HepG2 (cell line): ENCODE measurements at regions not wholly inside any gene's neighbourhood (a gene's known extent, or its start where the extent isn't known, plus 50 kb on each side); places are given as distances from the start of the nearest gene placed in this dataset.

Source experiments
- ATF1 ChIP-seq: IDR thresholded peaks from 2 replicates; pipeline ENCODE4 v1.6.1; 2016; ENCODE audit warnings: mild to moderate bottlenecking, control low read depth
- CEBPB ChIP-seq: IDR thresholded peaks from 2 replicates; pipeline ENCODE4 v1.6.1; 2011; ENCODE audit warnings: low read depth, low read length, improper control_type of control experiment, borderline replicate concordance
- CREB1 ChIP-seq, 2 experiments: fragments of 450-650 bp in 1 of 2; IDR thresholded peaks; 2 replicates each; pipeline ENCODE4 v1.6.1; 2016 to 2017; ENCODE audit warnings: control low read depth in 1 of 2, mild to moderate bottlenecking in 1 of 2, missing compliant biosample characterization in 1 of 2, missing genetic modification characterization in 1 of 2
- FLYWCH1 ChIP-seq: sonication (generic); formaldehyde crosslinking; IDR thresholded peaks from 2 replicates; pipeline ENCODE4 v1.8.1; 2023; ENCODE audit warnings: mild to moderate bottlenecking, missing genetic modification reagents
- FOSL2 ChIP-seq: sonication (generic); formaldehyde crosslinking; IDR thresholded peaks from 2 replicates; pipeline ENCODE4 v1.4.0; 2020; ENCODE audit warnings: missing genetic modification reagents
- FOXO1 ChIP-seq: sonication (generic); formaldehyde crosslinking; IDR thresholded peaks from 2 replicates; pipeline ENCODE4 v1.4.0; 2020; ENCODE audit warnings: missing genetic modification reagents
- IRF2 ChIP-seq: IDR thresholded peaks from 2 replicates; pipeline ENCODE4 v1.6.1; 2018; ENCODE audit warnings: missing genetic modification reagents, missing compliant biosample characterization
- KAT2B ChIP-seq: fragments of 150-350 bp; IDR thresholded peaks from 2 replicates; pipeline ENCODE4 v1.6.1; 2014; ENCODE audit warnings: low read depth, low read length, borderline replicate concordance
- KDM1A ChIP-seq: IDR thresholded peaks from 2 replicates; pipeline ENCODE4 v1.6.1; 2016; ENCODE audit warnings: missing compliant biosample characterization
- MED1 ChIP-seq: sonication (generic); formaldehyde crosslinking; IDR thresholded peaks from 2 replicates; pipeline ENCODE4 v1.4.0; 2020; ENCODE audit warnings: missing genetic modification reagents
- MIER2 ChIP-seq: IDR thresholded peaks from 2 replicates; pipeline ENCODE4 v1.6.1; 2016; ENCODE audit warnings: missing biosample characterization, missing genetic modification reagents
- NFKB2 ChIP-seq: sonication (generic); formaldehyde crosslinking; IDR thresholded peaks from 2 replicates; pipeline ENCODE4 v1.4.0; 2020; ENCODE audit warnings: missing genetic modification reagents, borderline replicate concordance
- NR1H2 ChIP-seq: sonication (generic); formaldehyde crosslinking; IDR thresholded peaks from 2 replicates; pipeline ENCODE4 v1.8.1; 2022; ENCODE audit warnings: low read depth, missing genetic modification reagents, borderline replicate concordance
- PCBP1 ChIP-seq: fragments of 200-400 bp; formaldehyde crosslinking; IDR thresholded peaks from 2 replicates; pipeline ENCODE4 v1.6.1; 2017; ENCODE audit warnings: mild to moderate bottlenecking, low read depth, low read length, borderline replicate concordance
- POGZ ChIP-seq: sonication (generic); formaldehyde crosslinking; IDR thresholded peaks from 2 replicates; pipeline ENCODE4 v1.4.0; 2020; ENCODE audit warnings: mild to moderate bottlenecking, missing genetic modification reagents
- PPARG ChIP-seq: conservative IDR thresholded peaks from 2 replicates; pipeline ENCODE4 v1.6.1; 2016; ENCODE audit warnings: missing biosample characterization, missing genetic modification reagents
- RXRB ChIP-seq: IDR thresholded peaks from 2 replicates; pipeline ENCODE4 v1.6.1; 2016; ENCODE audit warnings: borderline replicate concordance, missing genetic modification reagents, missing compliant biosample characterization
- SAP130 ChIP-seq: IDR thresholded peaks from 2 replicates; pipeline ENCODE4 v1.6.1; 2016; ENCODE audit warnings: low read depth
- SP4 ChIP-seq: sonication (generic); formaldehyde crosslinking; IDR thresholded peaks from 2 replicates; pipeline ENCODE4 v1.8.1; 2023; ENCODE audit warnings: mild to moderate bottlenecking, missing genetic modification reagents
- TMF1 ChIP-seq: sonication (generic); formaldehyde crosslinking; IDR thresholded peaks from 2 replicates; pipeline ENCODE4 v1.8.1; 2022; ENCODE audit warnings: low read depth, missing genetic modification reagents
- ZKSCAN1 ChIP-seq: fragments of 150-350 bp; IDR thresholded peaks from 2 replicates; pipeline ENCODE4 v1.6.1; 2014; ENCODE audit warnings: low read length
- ZNF430 ChIP-seq: sonication (generic); formaldehyde crosslinking; IDR thresholded peaks from 2 replicates; pipeline ENCODE4 v1.9.0; 2021; ENCODE audit warnings: mild to moderate bottlenecking, missing genetic modification reagents
- TF ChIP-seq, protein P1 (sequence below): IDR thresholded peaks from 2 replicates; pipeline ENCODE4 v1.6.1; 2018; ENCODE audit warnings: missing genetic modification reagents
- TF ChIP-seq, protein P2 (sequence below): sonication (generic); formaldehyde crosslinking; IDR thresholded peaks from 2 replicates; pipeline ENCODE4 v1.5.0; 2020; ENCODE audit warnings: mild to moderate bottlenecking, missing genetic modification reagents, moderate library complexity
- TF ChIP-seq, protein P3 (sequence below): sonication (generic); formaldehyde crosslinking; conservative IDR thresholded peaks from 2 replicates; pipeline ENCODE4 v1.4.0; 2020; ENCODE audit warnings: mild to moderate bottlenecking, missing genetic modification reagents, moderate library complexity

DNA sequence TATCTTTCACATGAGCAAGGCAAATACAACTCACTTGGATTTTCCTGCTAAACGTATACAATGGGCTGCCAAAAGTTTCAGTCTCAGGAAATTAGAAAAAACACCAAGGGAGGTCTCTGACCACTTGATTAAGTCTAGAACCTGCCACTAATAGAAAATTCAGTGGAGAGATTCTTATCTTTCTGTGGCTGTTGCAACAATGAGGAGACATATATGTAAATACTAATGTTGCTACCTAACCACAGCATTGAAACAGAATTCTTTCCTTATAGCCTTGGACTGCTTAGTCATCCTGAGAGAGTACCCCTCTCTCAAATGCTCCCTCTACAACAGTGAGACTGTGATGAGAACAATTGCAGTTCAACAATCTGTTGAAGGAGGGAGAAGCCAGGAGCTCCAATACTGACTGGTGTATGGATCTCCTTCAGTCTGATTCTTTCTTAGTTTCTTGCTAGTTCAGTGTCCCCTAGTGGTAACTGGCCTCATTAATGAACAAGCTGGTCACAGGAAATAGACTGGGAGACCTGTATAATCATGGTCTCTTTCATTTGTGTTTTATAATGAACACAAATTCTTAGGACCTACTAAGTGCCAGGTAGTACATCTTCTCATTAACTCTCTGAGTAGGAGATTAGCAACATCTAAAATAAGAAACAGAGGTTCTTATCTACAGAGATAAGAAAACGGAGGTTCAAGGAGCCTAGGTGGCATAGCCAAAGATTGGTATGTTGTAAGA lies 164.5 kb downstream of the SLC38A4 start (continued):
- TF ChIP-seq CEBPB, result peak; percentile 20; the same call in 1 of the 2 replicates
- no peak for TF ChIP-seq FLYWCH1
- TF ChIP-seq IRF2 (CRISPR knock-in tag), result peak; percentile 66; the same call in 1 of the 2 replicates
- TF ChIP-seq CREB1 (IDR thresholded peaks at IDR 0.05), result no peak
- 0 out of 2 replicates have a peak, but pooled peaks have one; percentile 42 for TF ChIP-seq CREB1 (CRISPR knock-in tag; IDR thresholded peaks at IDR 0.05)
- TF ChIP-seq PCBP1, result no peak
- TF ChIP-seq NR1H2 (CRISPR knock-in tag), result no peak
- TF ChIP-seq FOSL2 (CRISPR knock-in tag), result peak; percentile 45
- TF ChIP-seq, protein P1, sequence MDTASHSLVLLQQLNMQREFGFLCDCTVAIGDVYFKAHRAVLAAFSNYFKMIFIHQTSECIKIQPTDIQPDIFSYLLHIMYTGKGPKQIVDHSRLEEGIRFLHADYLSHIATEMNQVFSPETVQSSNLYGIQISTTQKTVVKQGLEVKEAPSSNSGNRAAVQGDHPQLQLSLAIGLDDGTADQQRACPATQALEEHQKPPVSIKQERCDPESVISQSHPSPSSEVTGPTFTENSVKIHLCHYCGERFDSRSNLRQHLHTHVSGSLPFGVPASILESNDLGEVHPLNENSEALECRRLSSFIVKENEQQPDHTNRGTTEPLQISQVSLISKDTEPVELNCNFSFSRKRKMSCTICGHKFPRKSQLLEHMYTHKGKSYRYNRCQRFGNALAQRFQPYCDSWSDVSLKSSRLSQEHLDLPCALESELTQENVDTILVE (CRISPR knock-in tag), result 0 out of 2 replicates have a peak, but pooled peaks have one; percentile 3
- no peak for TF ChIP-seq KAT2B
- TF ChIP-seq MIER2 (CRISPR knock-in tag), result 0 out of 2 replicates have a peak, but pooled peaks have one; percentile 7
- 0 out of 2 replicates have a peak, but pooled peaks have one; percentile 20 for TF ChIP-seq FOXO1 (CRISPR knock-in tag)
- no peak for TF ChIP-seq KDM1A (CRISPR knock-in tag)
- TF ChIP-seq MED1 (CRISPR knock-in tag), result peak; percentile 81
- 0 out of 2 replicates have a peak, but pooled peaks have one; percentile 19 for TF ChIP-seq SAP130 (CRISPR knock-in tag)
- peak; percentile 74 for TF ChIP-seq ZKSCAN1
- TF ChIP-seq NFKB2 (CRISPR knock-in tag), result no peak
- TF ChIP-seq SP4 (CRISPR knock-in tag), result no peak
- TF ChIP-seq, protein P2, sequence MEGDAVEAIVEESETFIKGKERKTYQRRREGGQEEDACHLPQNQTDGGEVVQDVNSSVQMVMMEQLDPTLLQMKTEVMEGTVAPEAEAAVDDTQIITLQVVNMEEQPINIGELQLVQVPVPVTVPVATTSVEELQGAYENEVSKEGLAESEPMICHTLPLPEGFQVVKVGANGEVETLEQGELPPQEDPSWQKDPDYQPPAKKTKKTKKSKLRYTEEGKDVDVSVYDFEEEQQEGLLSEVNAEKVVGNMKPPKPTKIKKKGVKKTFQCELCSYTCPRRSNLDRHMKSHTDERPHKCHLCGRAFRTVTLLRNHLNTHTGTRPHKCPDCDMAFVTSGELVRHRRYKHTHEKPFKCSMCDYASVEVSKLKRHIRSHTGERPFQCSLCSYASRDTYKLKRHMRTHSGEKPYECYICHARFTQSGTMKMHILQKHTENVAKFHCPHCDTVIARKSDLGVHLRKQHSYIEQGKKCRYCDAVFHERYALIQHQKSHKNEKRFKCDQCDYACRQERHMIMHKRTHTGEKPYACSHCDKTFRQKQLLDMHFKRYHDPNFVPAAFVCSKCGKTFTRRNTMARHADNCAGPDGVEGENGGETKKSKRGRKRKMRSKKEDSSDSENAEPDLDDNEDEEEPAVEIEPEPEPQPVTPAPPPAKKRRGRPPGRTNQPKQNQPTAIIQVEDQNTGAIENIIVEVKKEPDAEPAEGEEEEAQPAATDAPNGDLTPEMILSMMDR (CRISPR knock-in tag), result peak; percentile 78
- TF ChIP-seq PPARG (CRISPR knock-in tag), result 0 out of 2 replicates have a peak, but pooled peaks have one; percentile 21
- TF ChIP-seq, protein P3, sequence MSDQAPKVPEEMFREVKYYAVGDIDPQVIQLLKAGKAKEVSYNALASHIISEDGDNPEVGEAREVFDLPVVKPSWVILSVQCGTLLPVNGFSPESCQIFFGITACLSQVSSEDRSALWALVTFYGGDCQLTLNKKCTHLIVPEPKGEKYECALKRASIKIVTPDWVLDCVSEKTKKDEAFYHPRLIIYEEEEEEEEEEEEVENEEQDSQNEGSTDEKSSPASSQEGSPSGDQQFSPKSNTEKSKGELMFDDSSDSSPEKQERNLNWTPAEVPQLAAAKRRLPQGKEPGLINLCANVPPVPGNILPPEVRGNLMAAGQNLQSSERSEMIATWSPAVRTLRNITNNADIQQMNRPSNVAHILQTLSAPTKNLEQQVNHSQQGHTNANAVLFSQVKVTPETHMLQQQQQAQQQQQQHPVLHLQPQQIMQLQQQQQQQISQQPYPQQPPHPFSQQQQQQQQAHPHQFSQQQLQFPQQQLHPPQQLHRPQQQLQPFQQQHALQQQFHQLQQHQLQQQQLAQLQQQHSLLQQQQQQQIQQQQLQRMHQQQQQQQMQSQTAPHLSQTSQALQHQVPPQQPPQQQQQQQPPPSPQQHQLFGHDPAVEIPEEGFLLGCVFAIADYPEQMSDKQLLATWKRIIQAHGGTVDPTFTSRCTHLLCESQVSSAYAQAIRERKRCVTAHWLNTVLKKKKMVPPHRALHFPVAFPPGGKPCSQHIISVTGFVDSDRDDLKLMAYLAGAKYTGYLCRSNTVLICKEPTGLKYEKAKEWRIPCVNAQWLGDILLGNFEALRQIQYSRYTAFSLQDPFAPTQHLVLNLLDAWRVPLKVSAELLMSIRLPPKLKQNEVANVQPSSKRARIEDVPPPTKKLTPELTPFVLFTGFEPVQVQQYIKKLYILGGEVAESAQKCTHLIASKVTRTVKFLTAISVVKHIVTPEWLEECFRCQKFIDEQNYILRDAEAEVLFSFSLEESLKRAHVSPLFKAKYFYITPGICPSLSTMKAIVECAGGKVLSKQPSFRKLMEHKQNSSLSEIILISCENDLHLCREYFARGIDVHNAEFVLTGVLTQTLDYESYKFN (CRISPR knock-in tag), result 0 out of 2 replicates have a peak, but pooled peaks have one; percentile 14
- 0 out of 2 replicates have a peak, but pooled peaks have one; percentile 18 for TF ChIP-seq ATF1
- peak; percentile 36; the same call in 1 of the 2 replicates for TF ChIP-seq POGZ (CRISPR knock-in tag)
- peak; percentile 27; the same call in 1 of the 2 replicates for TF ChIP-seq RXRB (CRISPR knock-in tag)
- no peak for TF ChIP-seq TMF1 (CRISPR knock-in tag)
- TF ChIP-seq ZNF430 (CRISPR knock-in tag), result no peak
